Natural killer cell (primary cell): ENCODE measurements at regions not wholly inside any gene's neighbourhood (a gene's known extent, or its start where the extent isn't known, plus 50 kb on each side); places are given as distances from the start of the nearest gene placed in this dataset.

Experiments
- ATAC-seq, 3 donors: fragments of 150-1000 bp in 2 of 3; fragments of 200-7000 bp in 1 of 3; cut with Tn5 transposase; 1 replicate in 1 of 3; 2 replicates in 2 of 3; pipeline ENCODE4 v1.10.0; 2021; ENCODE audit warnings: mild to moderate bottlenecking in 2 of 3, moderate library complexity in 2 of 3
- DNase-seq, 2 donors: peaks; one replicate each; pipeline versions ENCODE4 v3.0.0 to v3.0.0-alpha.2; 2013 to 2021; ENCODE audit warnings: mixed read lengths in 1 of 2
- H3K27ac ChIP-seq: one replicate; pipeline ENCODE4 v1.5.1; 2013; ENCODE audit warnings: mild to moderate bottlenecking, low read length
- H3K27me3 ChIP-seq: one replicate; pipeline ENCODE4 v1.6.1; 2013; ENCODE audit warnings: low read length; ENCODE audit not compliant: control insufficient read depth, insufficient read depth
- H3K36me3 ChIP-seq: one replicate; pipeline ENCODE4 v1.6.1; 2013; ENCODE audit warnings: low read length; ENCODE audit not compliant: control insufficient read depth, insufficient read depth
- H3K4me1 ChIP-seq: one replicate; pipeline ENCODE4 v1.6.1; 2013; ENCODE audit warnings: low read length; ENCODE audit not compliant: control insufficient read depth, insufficient read depth
- H3K4me3 ChIP-seq: one replicate; pipeline ENCODE4 v1.5.1; 2013; ENCODE audit warnings: low read length
- H3K9me3 ChIP-seq: one replicate; pipeline ENCODE4 v1.6.1; 2013; ENCODE audit warnings: low read length; ENCODE audit not compliant: control insufficient read depth, insufficient read depth
- H3K27ac Mint-ChIP-seq, 2 donors: one replicate each; pipeline ENCODE4 v1.8.0; 2022; ENCODE audit warnings: mild to moderate bottlenecking in 2 of 2, mixed read lengths in 2 of 2, moderate library complexity in 1 of 2
- H3K27me3 Mint-ChIP-seq, 2 donors: one replicate each; pipeline ENCODE4 v1.8.0; 2022; ENCODE audit warnings: low read depth in 2 of 2, mixed read lengths in 2 of 2
- H3K36me3 Mint-ChIP-seq: one replicate; pipeline ENCODE4 v1.8.0; 2022; ENCODE audit warnings: mixed read lengths
- H3K4me1 Mint-ChIP-seq, 2 donors: one replicate each; pipeline ENCODE4 v1.8.0; 2022; ENCODE audit warnings: mixed read lengths in 2 of 2
- H3K4me3 Mint-ChIP-seq: one replicate; pipeline ENCODE4 v1.8.0; 2022; ENCODE audit warnings: mild to moderate bottlenecking, moderate library complexity, mixed read lengths
- H3K9me3 Mint-ChIP-seq, 2 donors: one replicate each; pipeline ENCODE4 v1.8.0; 2022; ENCODE audit warnings: mixed read lengths in 2 of 2
- CTCF ChIP-seq: fragments of 200-600 bp; IDR thresholded peaks from one replicate; pipeline ENCODE4 v1.8.0; 2022; ENCODE audit warnings: antibody characterized with exemption
- WGBS: methylation state at CpG from one replicate; pipeline ENCODE4 v1.1.7; 2013; ENCODE audit warnings: missing lambda C conversion rate; ENCODE audit not compliant: insufficient coverage; 5-methylcytosine and 5-hydroxymethylcytosine counted together
- intact Hi-C: fragments of 100-400 bp; cut with micrococcal nuclease; formaldehyde crosslinking; loops from one replicate; pipeline ENCODE4 v1.14.2; 2022

GRCh38 chr4:8773124-8773931 lies 98.3 kb downstream of the HMX1 start:
- intact Hi-C loops: no loop called here
- no peaks in the 10 kb centered on the region for H3K9me3 ChIP-seq
- H3K27me3 Mint-ChIP-seq: no peaks in the 10 kb centered on the region
- H3K4me1 Mint-ChIP-seq: no peaks in the 10 kb centered on the region
- H3K27ac Mint-ChIP-seq: no peak overlapping the region
- H3K4me1 ChIP-seq: no peaks in the 10 kb centered on the region
- H3K36me3 ChIP-seq: no peaks in the 10 kb centered on the region
- no peaks in the 10 kb centered on the region for H3K9me3 Mint-ChIP-seq
- TF ChIP-seq CTCF: no peak
- H3K27me3 ChIP-seq: no peaks in the 10 kb centered on the region
- H3K36me3 Mint-ChIP-seq: no peaks in the 10 kb centered on the region
- 93% methylated on average over 36 of the region's 36 CpGs for WGBS
- no peak for DNase-seq
- H3K4me3 ChIP-seq: no peak overlapping the region
- no peak overlapping the region for H3K4me3 Mint-ChIP-seq
- H3K27ac ChIP-seq: no peak overlapping the region
- no peak for ATAC-seq

- intact Hi-C loops: no loop called here
- TF ChIP-seq CTCF: no peak
- 87% methylated on average over 14 of the region's 14 CpGs for WGBS
- H3K27ac Mint-ChIP-seq: no peak overlapping the region
- ATAC-seq (no peak), DNase-seq (no peak)
- Histone ChIP-seq H3K9me3 (no peaks in the 10 kb centered on the region), H3K36me3 (no peaks in the 10 kb centered on the region), H3K4me1 (no peaks in the 10 kb centered on the region), H3K4me3 (no peak overlapping the region), H3K27me3 (no peaks in the 10 kb centered on the region), H3K27ac (no peak overlapping the region)
- no peaks in the 10 kb centered on the region for H3K27me3 Mint-ChIP-seq
- no peaks in the 10 kb centered on the region for H3K36me3 Mint-ChIP-seq
- no peak overlapping the region for H3K4me3 Mint-ChIP-seq
- no peaks in the 10 kb centered on the region for H3K4me1 Mint-ChIP-seq
- no peaks in the 10 kb centered on the region for H3K9me3 Mint-ChIP-seq
Observed at GRCh38 chr4:8772499-8773123, 99.0 kb downstream of the HMX1 start.

- Histone ChIP-seq H3K4me1 (no peaks in the 10 kb centered on the region), H3K27ac (no peak overlapping the region), H3K4me3 (no peak overlapping the region), H3K9me3 (no peaks in the 10 kb centered on the region), H3K27me3 (no peaks in the 10 kb centered on the region), H3K36me3 (no peaks in the 10 kb centered on the region)
- Mint-ChIP-seq H3K4me3 (no peak overlapping the region), H3K36me3 (no peaks in the 10 kb centered on the region), H3K27me3 (no peaks in the 10 kb centered on the region), H3K27ac (no peak overlapping the region), H3K4me1 (no peaks in the 10 kb centered on the region), H3K9me3 (no peaks in the 10 kb centered on the region)
- WGBS: 93% methylated on average over 9 of the region's 10 CpGs
- no peak for ATAC-seq
- intact Hi-C loops: no loop called here
- DNase-seq: no peak
- no peak for TF ChIP-seq CTCF
Observed at GRCh38 chr4:8771666-8772065, 100.0 kb downstream of the HMX1 start.

GRCh38 chr4:8771258-8771590 lies 100.4 kb downstream of the HMX1 start:
- no peak overlapping the region for H3K4me3 Mint-ChIP-seq
- Histone ChIP-seq H3K36me3 (no peaks in the 10 kb centered on the region), H3K9me3 (no peaks in the 10 kb centered on the region), H3K4me3 (no peak overlapping the region), H3K27ac (no peak overlapping the region), H3K27me3 (no peaks in the 10 kb centered on the region), H3K4me1 (no peaks in the 10 kb centered on the region)
- no peak for TF ChIP-seq CTCF
- H3K9me3 Mint-ChIP-seq: no peaks in the 10 kb centered on the region
- 77% methylated on average over 8 of the region's 8 CpGs for WGBS
- DNase-seq (no peak), ATAC-seq (no peak)
- H3K36me3 Mint-ChIP-seq: no peaks in the 10 kb centered on the region
- no peak overlapping the region for H3K27ac Mint-ChIP-seq
- H3K4me1 Mint-ChIP-seq: no peaks in the 10 kb centered on the region
- H3K27me3 Mint-ChIP-seq: no peaks in the 10 kb centered on the region
- intact Hi-C loops: no loop called here
